Fibroblast of mammary gland (primary cell): ENCODE measurements at regions not wholly inside any gene's neighbourhood (a gene's known extent, or its start where the extent isn't known, plus 50 kb on each side); places are given as distances from the start of the nearest gene placed in this dataset.
"Not testable (repeated sequence)": the region's sequence is repeated elsewhere in the genome, so short reads cannot be mapped to it uniquely, and the experiment has no call there.

Experiments used
- DNase-seq: peaks from one replicate; pipeline ENCODE4 v3.0.0-alpha.2; 2010; ENCODE audit warnings: low read depth
- H3K4me3 ChIP-seq: 2 replicates; pipeline ENCODE4 v1.5.1; 2011; ENCODE audit warnings: low read depth, mild to moderate bottlenecking, low read length, moderate library complexity; ENCODE audit not compliant: control insufficient read depth
- CTCF ChIP-seq: conservative IDR thresholded peaks from 2 replicates; pipeline ENCODE4 v1.5.1; 2011; ENCODE audit warnings: low read depth, low read length, inconsistent platforms; ENCODE audit not compliant: control insufficient read depth, insufficient read depth

- no peak for TF ChIP-seq CTCF
- peak; percentile 78 for DNase-seq
- H3K4me3 ChIP-seq, result no peak overlapping the region
These were observed 65.4 kb upstream of the ZFHX3 start for GRCh38 chr16:73113336-73113735.

- H3K4me3 ChIP-seq, result no peak overlapping the region
- no peak for TF ChIP-seq CTCF
- DNase-seq, result no peak
These were observed 60.5 kb upstream of the ZFHX3 start for GRCh38 chr16:73108195-73108963.

- H3K4me3 ChIP-seq, result no peak overlapping the region
- TF ChIP-seq CTCF, result no peak
- DNase-seq, result no peak
These were observed 59.4 kb upstream of the ZFHX3 start for GRCh38 chr16:73107371-73107770.

GRCh38 chr16:73106329-73107034 lies 58.6 kb upstream of the ZFHX3 start:
- DNase-seq, result no peak
- no peak for TF ChIP-seq CTCF
- H3K4me3 ChIP-seq, result no peak overlapping the region

GRCh38 chr16:73101568-73101967 lies 53.6 kb upstream of the ZFHX3 start:
- H3K4me3 ChIP-seq, result no peak overlapping the region
- DNase-seq, result no peak
- TF ChIP-seq CTCF, result no peak

GRCh38 chr16:73099601-73100000 lies 51.7 kb upstream of the ZFHX3 start:
- H3K4me3 ChIP-seq, DNase-seq: not testable (repeated sequence)
